ENCODE measurements at regions not wholly inside any gene's neighbourhood (a gene's known extent, or its start where the extent isn't known, plus 50 kb on each side); places are given as distances from the start of the nearest gene placed in this dataset.

GRCh38 chr1:79396901-79397300, 390.4 kb upstream of the ADGRL4 start (continued):
- TF ChIP-seq ZNF513 (CRISPR knock-in tag; conservative IDR thresholded peaks at IDR 0.05), result no peak
- TF ChIP-seq JUNB (CRISPR knock-in tag; IDR thresholded peaks at IDR 0.05; ENCODE audit: borderline replicate concordance), result no peak
- TF ChIP-seq KDM2A (CRISPR knock-in tag; IDR thresholded peaks at IDR 0.05; ENCODE audit: borderline replicate concordance, low read depth), result no peak
- TF ChIP-seq PATZ1 (CRISPR knock-in tag; IDR thresholded peaks at IDR 0.05), result no peak

- Histone ChIP-seq H2AFZ (ENCODE audit: low read length) (no peak overlapping the region), H3K27ac (ENCODE audit: extremely low read length, insufficient read depth, low read length) (no peak overlapping the region), H4K20me1 (ENCODE audit: insufficient read depth, low read length) (no peaks in the 10 kb centered on the region), H3K4me1 (ENCODE audit: insufficient read depth, low read length) (no peaks in the 10 kb centered on the region), H3K4me3 (replicated peaks in 1 of 3; ENCODE audit: insufficient read depth in 1 of 3, low read depth in 2 of 3, low read length in 3 of 3) (no peak overlapping the region), H3K79me2 (ENCODE audit: insufficient read depth, low read length) (no peaks in the 10 kb centered on the region), H3K9me3 (ENCODE audit: low read length) (peaks cover 59% of the 10 kb centered on the region), H3K27me3 (ENCODE audit: control insufficient read depth in 1 of 2, insufficient read depth in 2 of 2, low read length in 2 of 2) (no peaks in the 10 kb centered on the region), H3K9ac (ENCODE audit: insufficient read depth, low read depth, low read length) (no peak overlapping the region), H3K4me2 (ENCODE audit: low read depth, low read length) (no peak overlapping the region), H3K36me3 (replicated peaks in 1 of 2; ENCODE audit: control insufficient read depth in 1 of 2, insufficient read depth in 2 of 2, low read length in 2 of 2) (no peaks in the 10 kb centered on the region)
- ChIA-PET POLR2A (no interaction called here), CTCF (ENCODE audit: low intra/inter-chr PET ratio, low total read pairs) (no interaction called here)
- BruUV-seq (replicated peaks), result no TSS peak
- FAIRE-seq, result no peak
- in situ Hi-C loops (cut with HindIII; ENCODE audit: extremely low pct_ligation_motif_present, low pct_unique_long_range_greater_than_20kb), result no loop called here
- TF ChIP-seq MAFK (conservative IDR thresholded peaks at IDR 0.05 in 1 of 2, IDR thresholded peaks at IDR 0.05 in 1 of 2; ENCODE audit: low read length in 2 of 2), result peak; percentile 69 to 88
- TF ChIP-seq ZNF572 (CRISPR knock-in tag; IDR thresholded peaks at IDR 0.05), result no peak
- TF ChIP-seq MAFF (IDR thresholded peaks at IDR 0.05; ENCODE audit: low read depth, low read length), result peak; percentile 76
- TF ChIP-seq GLI4 (CRISPR knock-in tag; IDR thresholded peaks at IDR 0.05; ENCODE audit: borderline replicate concordance), result no peak
- ATAC-seq, result no peak
- intact Hi-C loops (cut with micrococcal nuclease; ENCODE audit: unreplicated experiment), result no loop called here
- WGBS (ENCODE audit: low lambda C conversion rate), result 23% methylated on average over 3 of the region's 3 CpGs
- no peak for DNase-seq (ENCODE audit: low spot score)
These were observed 382.3 kb upstream of the ADGRL4 start for GRCh38 chr1:79388694-79389361.

Data from HepG2 (cell line).